Esophagus muscularis mucosa (tissue), 4 donors: ENCODE measurements at regions not wholly inside any gene's neighbourhood (a gene's known extent, or its start where the extent isn't known, plus 50 kb on each side); places are given as distances from the start of the nearest gene placed in this dataset.

Source experiments
- DNase-seq: peaks from one replicate; pipeline ENCODE4 v3.0.0-alpha.2; 2017; ENCODE audit errors: extremely low spot score
- H3K27ac ChIP-seq, 4 donors: fragments of 200-600 bp; sonication (generic); replicated peaks in 1 of 4; 1 replicate in 3 of 4; 2 replicates in 1 of 4; pipeline ENCODE4 v1.5.1; 2016 to 2019; ENCODE audit warnings: mild to moderate bottlenecking in 1 of 4
- H3K27me3 ChIP-seq, 4 donors: fragments of 200-600 bp; sonication (generic); one replicate each; pipeline versions ENCODE4 v1.5.1 to v1.6.0; 2016 to 2019
- H3K36me3 ChIP-seq, 4 donors: fragments of 200-600 bp; sonication (generic); one replicate each; pipeline ENCODE4 v1.5.1; 2016 to 2019
- H3K4me1 ChIP-seq, 4 donors: fragments of 200-600 bp; sonication (generic); one replicate each; pipeline ENCODE4 v1.5.1; 2016 to 2019
- H3K4me3 ChIP-seq, 4 donors: fragments of 200-600 bp; sonication (generic); 1 replicate in 2 of 4; 2 replicates in 2 of 4; pipeline ENCODE4 v1.5.1; 2016 to 2019; ENCODE audit warnings: mild to moderate bottlenecking in 4 of 4, moderate library complexity in 1 of 4
- H3K9me3 ChIP-seq, 4 donors: fragments of 200-600 bp; sonication (generic); 1 replicate in 3 of 4; 2 replicates in 1 of 4; pipeline ENCODE4 v1.5.1; 2016 to 2019
- EP300 ChIP-seq: sonication (generic); formaldehyde crosslinking; IDR thresholded peaks from one replicate; pipeline ENCODE4 v1.6.1; 2017; ENCODE audit warnings: antibody characterized with exemption
- POLR2A ChIP-seq: fragments of 450-650 bp; IDR thresholded peaks from one replicate; pipeline ENCODE4 v1.6.1; 2017; ENCODE audit warnings: antibody characterized with exemption, moderate library complexity, mild to moderate bottlenecking, low read depth
- POLR2AphosphoS5 ChIP-seq, 2 donors: sonication (generic); formaldehyde crosslinking; IDR thresholded peaks; one replicate each; pipeline ENCODE4 v1.6.1; 2017; ENCODE audit warnings: antibody characterized with exemption in 2 of 2
- WGBS: methylation state at CpG from one replicate; pipeline ENCODE4 v1.1.5; 2018; 5-methylcytosine and 5-hydroxymethylcytosine counted together
- intact Hi-C: fragments of 100-400 bp; cut with DNase I; formaldehyde crosslinking; loops from one replicate; pipeline ENCODE4 v1.15.1; 2023
- TF ChIP-seq, protein P1 (sequence below), 3 experiments: fragments of 200-600 bp in 2 of 3; fragments of 450-650 bp in 1 of 3; sonication (generic) in 2 of 3; IDR thresholded peaks; one replicate each; pipeline ENCODE4 v1.5.1; 2017 to 2019; ENCODE audit warnings: antibody characterized with exemption in 3 of 3, mild to moderate bottlenecking in 2 of 3, moderate library complexity in 1 of 3

DNA sequence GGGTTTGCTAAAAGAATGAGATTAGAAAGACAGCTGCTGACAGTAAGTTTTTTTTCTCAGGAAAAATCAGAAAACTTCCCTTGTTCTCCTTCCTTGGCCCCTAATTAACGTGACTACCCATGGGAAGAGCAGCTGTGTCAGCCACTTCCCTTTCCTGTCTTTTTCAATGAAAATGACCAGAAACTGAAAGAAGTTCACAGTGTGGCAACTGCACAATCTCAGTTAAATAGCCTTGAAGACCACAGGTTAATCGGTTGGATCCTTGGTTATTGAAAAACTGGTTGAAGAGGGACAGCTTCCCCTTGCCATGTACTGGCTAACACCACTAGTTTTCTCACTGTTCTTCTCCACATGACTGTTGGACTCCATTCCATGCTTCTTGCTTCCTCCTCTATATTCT lies 148.8 kb upstream of the AGR3 start:
- DNase-seq = no peak
- Histone ChIP-seq H3K36me3 (no peaks in the 10 kb centered on the region), H3K4me1 (no peaks in the 10 kb centered on the region), H3K4me3 (no peak overlapping the region), H3K9me3 (peaks cover 0 to 7% (median 0%) of the 10 kb centered on the region in 4 donors), H3K27ac (no peak overlapping the region), H3K27me3 (no peaks in the 10 kb centered on the region)
- TF ChIP-seq, protein P1, sequence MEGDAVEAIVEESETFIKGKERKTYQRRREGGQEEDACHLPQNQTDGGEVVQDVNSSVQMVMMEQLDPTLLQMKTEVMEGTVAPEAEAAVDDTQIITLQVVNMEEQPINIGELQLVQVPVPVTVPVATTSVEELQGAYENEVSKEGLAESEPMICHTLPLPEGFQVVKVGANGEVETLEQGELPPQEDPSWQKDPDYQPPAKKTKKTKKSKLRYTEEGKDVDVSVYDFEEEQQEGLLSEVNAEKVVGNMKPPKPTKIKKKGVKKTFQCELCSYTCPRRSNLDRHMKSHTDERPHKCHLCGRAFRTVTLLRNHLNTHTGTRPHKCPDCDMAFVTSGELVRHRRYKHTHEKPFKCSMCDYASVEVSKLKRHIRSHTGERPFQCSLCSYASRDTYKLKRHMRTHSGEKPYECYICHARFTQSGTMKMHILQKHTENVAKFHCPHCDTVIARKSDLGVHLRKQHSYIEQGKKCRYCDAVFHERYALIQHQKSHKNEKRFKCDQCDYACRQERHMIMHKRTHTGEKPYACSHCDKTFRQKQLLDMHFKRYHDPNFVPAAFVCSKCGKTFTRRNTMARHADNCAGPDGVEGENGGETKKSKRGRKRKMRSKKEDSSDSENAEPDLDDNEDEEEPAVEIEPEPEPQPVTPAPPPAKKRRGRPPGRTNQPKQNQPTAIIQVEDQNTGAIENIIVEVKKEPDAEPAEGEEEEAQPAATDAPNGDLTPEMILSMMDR (IDR thresholded peaks at IDR 0.05) = no peak
- no peak for TF ChIP-seq EP300
- no peak for TF ChIP-seq POLR2A
- TF ChIP-seq POLR2AphosphoS5 (IDR thresholded peaks at IDR 0.05) = no peak
- WGBS = 72% methylated on average over 2 of the region's 2 CpGs
- intact Hi-C loops = no loop called here

DNA sequence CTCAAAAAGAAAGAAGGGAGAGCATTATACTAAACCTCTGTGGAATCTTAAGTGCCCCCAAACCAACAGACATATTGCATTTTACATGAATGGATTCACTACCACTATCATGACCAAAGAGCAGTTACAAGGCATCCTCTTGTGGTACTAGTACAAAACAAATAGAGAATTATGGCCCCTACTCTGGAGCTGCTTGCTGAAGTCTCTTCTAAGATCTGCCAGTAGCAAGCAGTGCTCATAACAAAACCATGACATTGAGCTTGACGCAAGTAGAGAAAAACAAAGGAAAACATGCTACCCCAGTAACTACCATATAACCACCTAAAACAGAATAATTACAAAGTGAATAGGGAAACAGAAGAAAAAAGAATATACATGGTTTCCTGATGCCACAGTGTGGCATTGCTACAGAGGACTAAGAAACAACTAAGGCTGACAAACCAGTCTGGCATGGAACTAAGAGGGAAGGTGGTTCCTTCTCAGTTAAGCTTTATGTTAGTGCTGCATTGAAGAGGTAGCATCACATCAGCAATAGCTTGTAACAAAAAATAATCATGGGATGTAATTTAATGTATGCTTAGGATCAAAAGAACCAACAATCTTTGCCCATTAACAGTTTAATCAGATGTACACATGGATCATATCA lies 150.2 kb upstream of the AGR3 start:
- Histone ChIP-seq H3K4me3 (no peak overlapping the region), H3K36me3 (no peaks in the 10 kb centered on the region), H3K27me3 (no peaks in the 10 kb centered on the region), H3K9me3 (peaks cover 0 to 7% (median 0%) of the 10 kb centered on the region in 4 donors), H3K27ac (no peak overlapping the region), H3K4me1 (no peaks in the 10 kb centered on the region)
- intact Hi-C loops = no loop called here
- DNase-seq = no peak
- WGBS = 92% methylated on average over 1 of the region's 1 CpG
- TF ChIP-seq, protein P1 (IDR thresholded peaks at IDR 0.05) = no peak
- TF ChIP-seq POLR2A (no peak), POLR2AphosphoS5 (IDR thresholded peaks at IDR 0.05) (no peak), EP300 (no peak)

DNA sequence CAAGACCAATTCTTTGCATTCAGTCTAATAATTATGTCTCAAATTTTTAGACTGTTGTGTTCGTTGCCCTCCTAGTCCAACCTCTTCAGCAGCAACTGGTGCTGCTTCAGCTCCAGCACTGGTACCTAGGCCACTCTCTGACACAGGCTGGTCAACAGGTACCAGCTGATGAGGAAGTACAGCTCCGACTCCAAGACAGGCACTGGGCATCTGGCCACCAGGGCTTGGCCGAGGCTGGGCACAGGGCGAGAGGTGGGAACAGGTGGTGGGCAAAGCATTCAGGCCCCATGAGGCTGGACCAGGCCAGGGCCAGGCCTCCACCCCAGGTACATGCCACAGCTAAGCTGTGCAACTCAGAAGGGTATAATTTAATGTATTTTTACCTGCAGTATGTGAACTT lies 151.5 kb upstream of the AGR3 start:
- H3K27ac ChIP-seq = no peak overlapping the region
- no peak for DNase-seq
- H3K4me3 ChIP-seq = no peak overlapping the region
- H3K36me3 ChIP-seq = no peaks in the 10 kb centered on the region
- WGBS = 71% methylated on average over 1 of the region's 4 CpGs
- no peaks in the 10 kb centered on the region for H3K4me1 ChIP-seq
- peaks cover 0 to under 1% (median 0%) of the 10 kb centered on the region in 4 donors for H3K9me3 ChIP-seq
- intact Hi-C loops = no loop called here
- no peaks in the 10 kb centered on the region for H3K27me3 ChIP-seq
- TF ChIP-seq POLR2A = no peak
- no peak for TF ChIP-seq EP300
- TF ChIP-seq, protein P1 (IDR thresholded peaks at IDR 0.05) = no peak
- no peak for TF ChIP-seq POLR2AphosphoS5 (IDR thresholded peaks at IDR 0.05)

DNA sequence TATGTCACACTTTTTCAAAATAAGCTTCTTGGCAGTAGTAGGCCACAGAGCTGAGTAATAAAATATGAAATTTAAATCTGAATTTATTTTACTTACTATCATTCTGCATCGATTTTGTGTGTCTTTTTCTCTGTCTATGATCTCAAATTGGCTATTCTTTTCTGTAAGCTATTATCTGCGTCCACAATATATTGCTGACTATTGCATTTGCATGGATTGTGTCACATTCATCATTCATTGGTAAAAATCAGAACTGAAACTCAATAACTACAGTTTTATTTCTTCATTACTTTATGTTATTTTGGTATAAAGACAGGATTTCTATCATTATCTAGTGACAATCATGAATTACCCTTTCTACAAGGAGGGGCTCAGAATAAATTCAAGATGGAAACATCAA lies 154.8 kb upstream of the AGR3 start:
- intact Hi-C loops = no loop called here

More for the DNA sequence above, 154.8 kb upstream of the AGR3 start:
- Histone ChIP-seq H3K4me1 (peaks cover 1 to 10% (median 6%) of the 10 kb centered on the region in 4 donors), H3K36me3 (no peaks in the 10 kb centered on the region), H3K27ac (no peak overlapping the region), H3K9me3 (no peaks in the 10 kb centered on the region), H3K4me3 (no peak overlapping the region), H3K27me3 (no peaks in the 10 kb centered on the region)
- TF ChIP-seq, protein P1 (IDR thresholded peaks at IDR 0.05) = no peak
- TF ChIP-seq EP300 (no peak), POLR2AphosphoS5 (IDR thresholded peaks at IDR 0.05) (no peak), POLR2A (no peak)
- DNase-seq = no peak
- WGBS = 92% methylated on average over 2 of the region's 2 CpGs
